Stimulated activated CD4-positive, alpha-beta T cell treated with anti-CD3 and anti-CD28 coated beads, Interleukin-2, amount 100 ng/mL, for 4 hours (primary cell): ENCODE measurements at regions not wholly inside any gene's neighbourhood (a gene's known extent, or its start where the extent isn't known, plus 50 kb on each side); places are given as distances from the start of the nearest gene placed in this dataset.

Experiments
- DNase-seq: peaks from one replicate; pipeline ENCODE4 v3.0.0-alpha.2; 2020; ENCODE audit warnings: low read depth

DNA sequence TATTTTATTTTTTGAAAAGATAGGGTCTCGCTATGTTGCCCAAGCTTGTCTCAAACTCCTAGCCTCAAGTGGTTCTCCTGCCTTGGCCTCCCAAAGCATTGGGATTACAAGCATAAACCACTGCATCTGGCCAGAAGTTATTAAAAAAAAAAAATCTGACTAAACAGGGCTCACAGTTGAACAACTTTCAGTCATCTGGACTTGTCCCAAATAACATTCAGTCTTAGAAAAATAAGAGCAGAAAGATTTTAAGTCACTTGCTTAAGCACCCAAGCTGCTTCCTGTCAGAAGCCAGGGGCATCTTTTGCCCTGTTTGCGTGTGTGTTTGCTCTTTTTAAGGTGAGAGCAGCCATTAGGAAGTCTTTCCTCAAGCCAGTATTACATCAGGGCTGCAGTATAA is 286.8 kb downstream of the LMO4 start:
- DNase-seq, result no peak

- DNase-seq, result no peak
Measured at GRCh38 chr1:87615901-87616300, 287.2 kb downstream of the LMO4 start.

- no peak for DNase-seq
Measured at GRCh38 chr1:87620807-87621206, 292.1 kb downstream of the LMO4 start.

DNA sequence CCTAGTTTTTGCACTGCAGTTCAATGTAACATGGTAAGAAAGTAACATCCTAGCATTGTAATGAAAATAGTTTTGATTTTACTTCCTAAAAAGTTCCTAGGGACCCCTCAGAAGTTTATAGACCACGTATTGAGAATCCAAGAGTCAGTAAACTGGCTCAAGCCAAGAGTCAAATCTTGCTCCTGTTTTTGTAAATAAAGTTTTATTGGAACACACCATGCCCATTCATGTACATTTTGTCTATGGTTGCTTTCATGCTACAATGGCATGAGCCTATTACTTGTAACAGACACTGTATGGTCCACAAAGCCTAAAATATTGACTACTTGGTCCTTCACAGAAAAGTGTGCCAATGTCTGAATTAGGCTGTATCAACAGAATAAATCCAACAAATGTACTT is 301.0 kb downstream of the LMO4 start:
- DNase-seq, result no peak

DNA sequence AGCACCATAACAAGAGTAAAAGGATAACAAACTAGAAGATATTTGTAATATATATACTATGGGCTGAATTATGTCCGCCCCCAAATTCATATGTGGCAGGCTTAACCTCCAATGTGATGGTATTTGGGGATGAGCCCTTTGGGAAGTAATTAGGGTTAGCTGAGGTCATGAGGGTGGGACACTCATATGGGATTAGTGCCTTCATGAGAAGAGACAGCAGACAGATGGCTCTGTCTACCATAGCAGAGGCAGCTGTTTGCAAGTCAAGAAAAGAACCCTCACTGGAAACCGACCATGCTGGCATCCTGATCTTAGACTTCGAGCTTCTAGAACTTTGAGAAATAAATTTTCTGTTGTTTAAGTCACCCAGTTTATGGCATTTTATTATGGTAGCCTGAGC is 303.6 kb downstream of the LMO4 start:
- DNase-seq, result no peak

GRCh38 chr1:87636198-87636892 is 307.7 kb downstream of the LMO4 start:
- DNase-seq, result no peak

GRCh38 chr1:87638636-87639035 is 310.0 kb downstream of the LMO4 start:
- DNase-seq, result no peak

GRCh38 chr1:87641996-87642395 is 313.3 kb downstream of the LMO4 start:
- DNase-seq, result no peak

DNA sequence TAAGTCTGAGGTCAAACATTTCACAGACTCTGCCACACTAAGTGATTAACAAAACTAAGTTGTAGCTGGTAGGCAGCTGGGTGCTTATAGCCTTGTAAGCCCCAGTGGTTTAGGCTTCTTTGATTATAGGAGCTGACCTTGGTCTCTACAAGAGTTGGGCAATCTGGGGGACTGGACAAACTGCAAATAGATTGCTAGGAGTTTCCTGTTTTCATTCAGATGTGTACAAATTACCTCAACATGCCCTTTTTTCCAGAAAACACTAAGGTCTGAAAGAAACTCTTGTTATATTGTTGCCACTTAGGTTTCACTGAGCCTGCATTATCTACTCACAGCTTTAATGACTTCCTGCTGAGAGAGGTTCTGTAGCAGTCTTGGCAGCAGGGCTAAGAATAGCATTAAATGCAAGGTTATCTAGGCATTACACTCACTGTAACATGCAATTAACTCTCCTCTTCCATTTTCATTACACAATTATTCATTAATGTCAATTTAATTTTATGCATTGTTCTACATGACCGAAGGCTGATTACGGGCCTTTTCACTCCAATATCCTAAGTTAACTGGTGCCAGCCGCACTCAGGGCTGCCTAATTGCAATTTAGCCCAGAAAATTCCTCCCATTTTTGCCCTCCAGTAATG is 314.0 kb downstream of the LMO4 start:
- no peak for DNase-seq

DNA sequence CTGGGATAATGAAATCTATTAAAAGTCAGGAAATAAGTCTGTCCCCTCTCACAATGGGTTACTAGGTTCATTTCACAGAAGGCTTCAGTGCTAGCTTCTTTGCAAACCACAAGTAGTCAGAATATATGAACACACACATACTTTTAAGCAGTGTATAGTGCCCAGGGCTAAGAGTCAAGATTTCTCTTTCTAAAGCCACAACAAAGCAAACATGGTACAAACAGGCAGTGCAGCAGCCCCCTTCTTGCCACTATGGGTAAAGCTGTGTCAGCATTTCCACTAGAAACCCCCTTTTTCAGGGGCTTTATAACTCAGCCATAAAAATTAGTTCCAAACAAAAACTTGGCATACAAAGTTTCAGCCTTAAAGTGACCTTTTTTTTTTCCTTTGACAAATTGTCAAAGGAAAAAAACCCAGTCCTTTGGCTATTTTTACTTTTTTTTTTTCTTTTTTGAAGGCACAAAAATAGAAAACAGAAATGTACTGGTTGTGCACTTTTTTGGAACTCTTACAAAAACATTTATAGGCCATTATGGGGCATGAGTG is 315.4 kb downstream of the LMO4 start:
- no peak for DNase-seq

- no peak for DNase-seq
Measured at GRCh38 chr1:87644579-87645190, 316.0 kb downstream of the LMO4 start.

GRCh38 chr1:87647430-87648177 is 318.9 kb downstream of the LMO4 start:
- DNase-seq, result no peak

DNA sequence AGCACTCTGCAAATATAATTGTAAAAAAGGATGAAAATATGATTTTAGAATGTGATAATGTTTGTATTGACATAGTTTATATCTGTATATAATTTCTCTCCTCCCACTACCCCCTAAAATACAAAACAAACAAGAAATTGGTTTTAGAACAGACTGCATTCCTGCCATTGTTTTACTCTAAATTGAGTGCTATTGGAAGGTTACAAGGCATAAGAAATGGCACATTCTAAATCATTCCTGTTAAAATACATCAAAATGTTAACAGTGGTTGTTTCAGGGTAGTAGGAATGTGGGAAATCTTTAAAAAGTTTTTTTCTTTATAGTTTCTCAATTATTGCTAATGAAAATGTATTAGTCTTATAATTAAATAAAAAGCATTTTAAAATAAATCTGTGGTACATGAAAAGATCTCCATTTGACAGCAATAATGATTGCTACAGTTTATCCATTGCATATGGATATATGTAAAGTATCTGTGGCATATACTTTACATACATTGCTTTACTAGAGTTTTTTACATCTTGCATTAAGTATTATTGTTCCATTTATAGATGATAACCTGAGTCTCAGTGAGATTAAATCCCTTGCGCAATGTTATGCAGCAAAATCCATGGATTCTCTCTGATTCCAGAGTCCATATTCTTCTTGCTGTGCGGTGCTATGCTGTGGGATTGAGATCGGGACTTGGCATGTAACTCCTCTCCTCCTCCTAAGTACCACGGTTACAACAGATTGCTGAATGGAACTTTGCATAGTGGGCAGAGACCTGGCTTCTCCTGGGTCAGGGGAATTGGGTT is 319.8 kb downstream of the LMO4 start:
- DNase-seq, result no peak

DNA sequence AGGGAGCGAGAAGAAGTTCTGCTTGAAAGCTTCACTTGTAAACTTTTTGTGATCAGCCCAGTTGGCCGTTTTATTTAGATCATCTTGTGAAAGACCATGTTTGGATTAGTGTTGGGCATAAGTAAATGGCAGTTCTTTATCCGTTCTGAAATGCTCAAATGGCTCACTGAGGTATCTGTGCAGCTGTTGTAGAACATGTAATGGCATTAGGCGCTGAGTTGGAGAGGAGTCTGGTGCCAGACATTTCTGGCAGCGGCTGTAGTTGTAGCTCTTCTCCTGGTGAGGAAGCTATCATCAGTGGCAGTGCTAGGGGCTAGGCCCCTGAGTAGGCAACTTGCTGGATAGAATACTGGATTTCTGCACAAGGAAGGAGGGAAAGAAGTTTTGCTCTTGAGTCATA is 321.6 kb downstream of the LMO4 start:
- DNase-seq, result no peak

DNA sequence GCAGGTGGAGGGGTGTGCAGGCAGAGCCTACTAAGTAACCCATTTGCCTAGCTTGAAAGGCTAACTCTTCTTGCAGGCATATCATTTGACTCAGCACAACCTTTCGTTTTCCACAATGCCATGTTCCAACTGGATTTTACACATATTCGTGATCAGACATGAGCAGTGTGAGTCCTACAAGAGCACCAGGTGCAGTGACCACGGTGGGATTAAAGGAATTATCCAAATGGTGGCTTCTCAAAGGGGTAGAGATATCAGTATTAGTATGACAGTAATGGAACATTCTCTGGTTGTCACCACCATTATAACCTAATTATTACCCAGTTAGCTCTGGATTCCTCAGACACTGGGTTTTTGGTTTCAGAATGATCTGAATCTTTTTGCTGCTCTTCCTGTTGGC is 323.5 kb downstream of the LMO4 start:
- DNase-seq, result no peak

DNA sequence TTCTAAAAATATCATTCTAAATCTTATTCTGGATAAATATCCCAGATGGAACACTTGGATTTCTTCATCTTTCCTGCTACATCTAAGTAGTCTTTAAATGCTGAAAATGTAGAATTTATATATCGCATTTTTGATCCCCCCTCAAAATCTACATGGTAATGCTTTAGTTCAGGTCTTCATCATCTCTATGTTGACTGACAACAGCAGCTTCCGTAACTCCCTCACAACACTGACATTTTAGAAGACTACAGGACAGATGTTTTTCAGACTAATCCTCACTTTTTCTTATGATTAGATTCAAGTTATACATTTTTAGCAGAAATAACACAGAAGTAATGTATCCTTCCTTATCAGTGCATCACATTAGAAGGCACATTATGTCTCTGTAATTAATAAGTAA is 336.5 kb downstream of the LMO4 start:
- no peak for DNase-seq

DNA sequence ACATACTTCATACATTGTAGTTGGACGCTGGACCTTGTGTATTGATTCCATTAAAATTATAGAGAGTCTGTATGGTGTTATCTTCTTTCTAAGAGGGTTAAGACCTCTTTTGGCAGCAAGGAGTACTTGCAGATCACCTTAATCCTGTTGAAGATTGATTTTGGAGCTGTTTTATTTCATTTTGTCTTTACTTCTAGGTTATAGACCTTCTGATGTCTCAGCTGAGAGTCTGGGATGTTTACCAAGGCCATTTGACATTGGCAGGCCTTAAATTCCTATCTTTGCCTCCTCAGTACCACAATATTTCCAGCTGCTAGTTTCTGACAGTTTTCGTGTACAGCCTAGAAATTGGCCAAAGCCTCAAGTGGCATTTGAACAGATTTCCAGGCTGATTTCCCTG is 338.0 kb downstream of the LMO4 start:
- no peak for DNase-seq

DNA sequence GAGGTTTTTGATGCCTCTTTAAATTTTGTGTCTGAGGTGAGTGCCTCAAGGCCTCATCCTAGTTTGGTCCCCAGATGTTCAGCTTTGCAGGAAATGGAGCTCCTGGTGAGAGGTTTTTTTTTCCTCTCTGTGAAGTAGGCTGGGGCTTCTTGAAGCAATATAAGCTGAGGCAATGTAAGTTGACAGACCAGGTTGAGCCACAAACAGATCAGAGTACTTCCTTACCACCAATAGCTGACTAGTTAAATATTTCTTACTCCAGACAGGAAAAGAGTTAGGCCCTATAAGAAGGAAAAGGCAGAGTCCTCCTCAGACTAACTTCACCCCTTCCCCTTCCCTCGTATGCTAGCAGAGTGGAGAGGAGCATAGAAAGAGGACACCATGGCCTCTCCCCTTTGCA is 341.0 kb downstream of the LMO4 start:
- no peak for DNase-seq

GRCh38 chr1:87673309-87673708 is 344.6 kb downstream of the LMO4 start:
- DNase-seq, result no peak

DNA sequence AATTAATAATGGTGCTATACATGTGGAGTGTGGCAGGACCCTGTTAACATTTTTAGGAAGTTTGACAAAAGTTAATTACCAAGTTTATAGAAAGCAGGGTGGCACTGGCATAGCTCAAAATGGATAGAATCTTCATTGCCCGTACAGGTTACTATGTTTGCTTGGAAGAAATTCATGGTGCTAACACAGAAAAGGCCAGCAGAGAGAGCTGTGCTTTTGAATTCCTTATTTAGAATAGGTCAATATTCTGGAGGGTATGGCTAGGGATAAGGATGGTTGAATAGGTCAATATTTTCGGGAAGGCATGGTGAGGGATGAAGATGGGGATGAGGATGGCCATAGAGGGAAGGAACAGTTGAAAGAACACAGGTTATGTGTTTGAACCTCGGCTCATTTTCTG is 345.1 kb downstream of the LMO4 start:
- DNase-seq, result no peak

- no peak for DNase-seq
Measured at GRCh38 chr1:87674791-87675190, 346.1 kb downstream of the LMO4 start.

DNA sequence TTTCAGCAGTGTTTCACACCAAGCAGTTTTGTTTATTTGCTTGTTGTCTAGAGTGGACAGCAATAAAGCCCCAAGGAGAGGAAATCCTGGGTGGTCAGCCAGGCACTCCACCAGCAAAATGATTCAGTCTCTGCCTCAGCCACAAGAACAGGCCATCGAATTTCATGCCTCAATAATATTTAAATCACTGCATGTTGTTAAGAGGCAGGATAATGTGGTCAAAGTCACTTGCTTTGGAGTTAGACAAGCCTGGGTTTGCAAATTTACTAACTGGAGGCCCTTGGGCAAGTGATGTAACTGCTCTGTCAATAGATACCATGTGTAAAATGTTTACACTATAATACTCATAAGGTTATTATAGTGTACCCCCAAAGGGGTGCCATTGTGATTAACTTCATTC is 349.6 kb downstream of the LMO4 start:
- DNase-seq, result no peak
